H1 (cell line): ENCODE measurements at regions not wholly inside any gene's neighbourhood (a gene's known extent, or its start where the extent isn't known, plus 50 kb on each side); places are given as distances from the start of the nearest gene placed in this dataset.

Experiments used
- CTCF ChIA-PET: fragments of 300-600 bp; sonication (Branson Sonifier 250); formaldehyde crosslinking; loops from one replicate; lab custom pipeline; 2021; ENCODE audit not compliant: partially characterized antibody; lab: Charles Lee
- POLR2A ChIA-PET: fragments of 300-600 bp; sonication (Branson Sonifier 250); formaldehyde crosslinking; loops from one replicate; lab custom pipeline; 2021; ENCODE audit warnings: inconsistent platforms; ENCODE audit not compliant: partially characterized antibody; lab: Charles Lee
- DNase-seq, 2 experiments: peaks; one replicate each; pipeline versions ENCODE4 v3.0.0 to v3.0.0-alpha.2; 2010 to 2022; ENCODE audit warnings: low spot score in 2 of 2, low read depth in 1 of 2, mixed read lengths in 1 of 2
- FAIRE-seq: peaks from 2 replicates; lab custom pipeline; 2011; peaks lifted over from hg19 to GRCh38; lab: Jason Lieb, UNC
- H2AFZ ChIP-seq: 2 replicates; pipeline ENCODE4 v1.8.1; 2012; ENCODE audit warnings: low read length, inconsistent platforms
- H2AK5ac ChIP-seq: 2 replicates; pipeline ENCODE4 v1.6.1; 2013; ENCODE audit warnings: low read depth, low read length
- H2BK120ac ChIP-seq: replicated peaks from 2 replicates; pipeline ENCODE3; 2013; ENCODE audit warnings: low read depth, low read length, inconsistent platforms
- H2BK12ac ChIP-seq: 2 replicates; pipeline ENCODE4 v1.6.1; 2013; ENCODE audit warnings: low read depth, low read length
- H2BK15ac ChIP-seq: 2 replicates; pipeline ENCODE4 v1.6.1; 2013; ENCODE audit warnings: low read length
- H2BK20ac ChIP-seq: 2 replicates; pipeline ENCODE4 v1.6.1; 2013; ENCODE audit warnings: low read length
- H2BK5ac ChIP-seq: 2 replicates; pipeline ENCODE4 v1.6.1; 2013; ENCODE audit warnings: low read depth, low read length
- H3K14ac ChIP-seq: 2 replicates; pipeline ENCODE4 v1.6.1; 2013; ENCODE audit warnings: inconsistent platforms; ENCODE audit not compliant: insufficient read length
- H3K18ac ChIP-seq: 2 replicates; pipeline ENCODE4 v1.6.1; 2013; ENCODE audit warnings: low read length; ENCODE audit errors: extremely low read depth
- H3K23ac ChIP-seq: 2 replicates; pipeline ENCODE4 v1.6.1; 2013; ENCODE audit warnings: inconsistent platforms; ENCODE audit not compliant: insufficient read length
- H3K23me2 ChIP-seq: 2 replicates; pipeline ENCODE4 v1.6.1; 2013; ENCODE audit warnings: low read depth, low read length
- H3K27ac ChIP-seq: 2 replicates; pipeline ENCODE4 v1.6.1; 2011; ENCODE audit warnings: low read depth, low read length, inconsistent platforms
- H3K27me3 ChIP-seq, 4 experiments: replicated peaks in 1 of 4; 1 replicate in 1 of 4; 2 replicates in 3 of 4; pipeline versions ENCODE4 v1.6.1 to v1.8.1; 2011 to 2013; ENCODE audit warnings: low read length in 3 of 4, mild to moderate bottlenecking in 3 of 4, inconsistent platforms in 2 of 4, mixed read lengths in 2 of 4, moderate library complexity in 1 of 4; ENCODE audit not compliant: control insufficient read depth in 3 of 4, insufficient read depth in 3 of 4; ENCODE audit errors: extremely low read depth in 1 of 4
- H3K36me3 ChIP-seq, 4 experiments: 2 replicates each; pipeline versions ENCODE4 v1.6.1 to v1.8.1; 2011 to 2013; ENCODE audit warnings: mild to moderate bottlenecking in 4 of 4, low read length in 3 of 4, moderate library complexity in 2 of 4, control low read depth in 1 of 4, inconsistent platforms in 1 of 4; ENCODE audit not compliant: insufficient read depth in 4 of 4, control insufficient read depth in 2 of 4
- H3K4ac ChIP-seq: replicated peaks from 2 replicates; pipeline ENCODE3; 2013; ENCODE audit warnings: low read length, low read depth, mixed read lengths, inconsistent platforms; ENCODE audit not compliant: insufficient read length
- H3K4me1 ChIP-seq, 4 experiments: replicated peaks in 1 of 4; 1 replicate in 1 of 4; 2 replicates in 3 of 4; pipeline versions ENCODE4 v1.6.1 to v1.8.1; 2011 to 2013; ENCODE audit warnings: low read length in 3 of 4, inconsistent platforms in 2 of 4, mixed read lengths in 1 of 4; ENCODE audit not compliant: insufficient read depth in 4 of 4, control insufficient read depth in 3 of 4
- H3K4me2 ChIP-seq, 2 experiments: 2 replicates each; pipeline versions ENCODE4 v1.6.1 to v1.8.1; 2011 to 2013; ENCODE audit warnings: low read depth in 2 of 2, low read length in 2 of 2, control low read depth in 1 of 2, inconsistent platforms in 1 of 2, mild to moderate bottlenecking in 1 of 2; ENCODE audit not compliant: insufficient read depth in 1 of 2
- H3K4me3 ChIP-seq, 4 experiments: fragments of 200-600, 300-600 bp in 1 of 4; sonication (generic), shearing (Covaris generic), sonication (Bioruptor Twin) in 1 of 4; 2 replicates each; pipeline versions ENCODE4 v1.5.1 to v1.8.1; 2011 to 2016; ENCODE audit warnings: low read length in 4 of 4, low read depth in 3 of 4, control low read depth in 2 of 4, inconsistent platforms in 2 of 4, mild to moderate bottlenecking in 2 of 4, mixed read lengths in 1 of 4, moderate library complexity in 1 of 4; ENCODE audit not compliant: insufficient read depth in 2 of 4; ENCODE audit errors: extremely low read depth in 1 of 4
- H3K56ac ChIP-seq: replicated peaks from 2 replicates; pipeline ENCODE3; 2013; ENCODE audit warnings: low read depth, mild to moderate bottlenecking, mixed read lengths, low read length, inconsistent platforms; ENCODE audit not compliant: insufficient read length
- H3K79me1 ChIP-seq: 2 replicates; pipeline ENCODE4 v1.6.1; 2013; ENCODE audit warnings: low read depth, low read length, control low read depth
- H3K79me2 ChIP-seq, 2 experiments: 2 replicates each; pipeline versions ENCODE4 v1.6.1 to v1.8.1; 2012 to 2013; ENCODE audit warnings: low read length in 2 of 2, mild to moderate bottlenecking in 2 of 2, inconsistent platforms in 1 of 2; ENCODE audit not compliant: insufficient read depth in 2 of 2, control insufficient read depth in 1 of 2
- H3K9ac ChIP-seq, 4 experiments: replicated peaks in 1 of 4; 1 replicate in 1 of 4; 2 replicates in 3 of 4; pipeline versions ENCODE4 v1.6.1 to v1.8.1; 2011 to 2013; ENCODE audit warnings: low read depth in 3 of 4, low read length in 3 of 4, control low read depth in 2 of 4, mild to moderate bottlenecking in 2 of 4, moderate library complexity in 2 of 4, inconsistent platforms in 1 of 4; ENCODE audit errors: extremely low read depth in 1 of 4
- H3K9me3 ChIP-seq, 2 experiments: 2 replicates each; pipeline versions ENCODE4 v1.6.1 to v1.8.1; 2012 to 2013; ENCODE audit warnings: mild to moderate bottlenecking in 2 of 2, moderate library complexity in 2 of 2, control low read depth in 1 of 2, inconsistent platforms in 1 of 2, low read depth in 1 of 2, low read length in 1 of 2, mixed read lengths in 1 of 2; ENCODE audit not compliant: insufficient read depth in 2 of 2
- H4K20me1 ChIP-seq, 2 experiments: replicated peaks in 1 of 2; 2 replicates each; pipeline versions ENCODE3 to v1.8.1; 2011 to 2013; ENCODE audit warnings: inconsistent platforms in 2 of 2, low read length in 2 of 2, mild to moderate bottlenecking in 1 of 2; ENCODE audit not compliant: insufficient read depth in 2 of 2, control insufficient read depth in 1 of 2
- H4K5ac ChIP-seq: 2 replicates; pipeline ENCODE4 v1.6.1; 2013; ENCODE audit warnings: low read length, low read depth, mixed read lengths, inconsistent platforms; ENCODE audit not compliant: insufficient read length
- H4K8ac ChIP-seq: 2 replicates; pipeline ENCODE4 v1.8.0; 2013; ENCODE audit warnings: mild to moderate bottlenecking, moderate library complexity, low read length, inconsistent platforms; ENCODE audit not compliant: insufficient read depth; ENCODE audit errors: extremely low read depth
- H4K91ac ChIP-seq: replicated peaks from 2 replicates; pipeline ENCODE3; 2013; ENCODE audit warnings: low read length, mixed read lengths, inconsistent platforms; ENCODE audit not compliant: insufficient read length
- ATF2 ChIP-seq: IDR thresholded peaks from 2 replicates; pipeline ENCODE4 v1.6.1; 2012; ENCODE audit warnings: low read length, inconsistent platforms
- BACH1 ChIP-seq: IDR thresholded peaks from 2 replicates; pipeline ENCODE4 v1.6.1; 2012; ENCODE audit warnings: low read length, improper control_type of control experiment
- CBX5 ChIP-seq: fragments of 300-800, 300-1000 bp; sonication (generic); IDR thresholded peaks from 2 replicates; pipeline ENCODE4 v1.7.1; 2016; ENCODE audit warnings: antibody characterized with exemption, low read length, low read depth
- EGR1 ChIP-seq: IDR thresholded peaks from 2 replicates; pipeline ENCODE4 v1.6.1; 2011; ENCODE audit warnings: low read depth, low read length, borderline replicate concordance
- EZH2 ChIP-seq: fragments of 200-600 bp; sonication (generic); IDR thresholded peaks from 2 replicates; pipeline ENCODE4 v1.7.1; 2012; ENCODE audit warnings: low read depth, mild to moderate bottlenecking, moderate library complexity, low read length, inconsistent platforms; ENCODE audit not compliant: severe bottlenecking
- KDM4A ChIP-seq: IDR thresholded peaks from one replicate; pipeline ENCODE4 v1.7.1; 2012; ENCODE audit warnings: low read depth, mild to moderate bottlenecking, moderate library complexity, low read length, inconsistent platforms; ENCODE audit not compliant: severe bottlenecking
- MAX ChIP-seq: IDR thresholded peaks from 2 replicates; pipeline ENCODE4 v1.6.1; 2012; ENCODE audit warnings: inconsistent platforms
- POLR2A ChIP-seq, 2 experiments: IDR thresholded peaks; 1 replicate in 1 of 2; 2 replicates in 1 of 2; pipeline ENCODE4 v1.6.1; 2011; ENCODE audit warnings: low read depth in 2 of 2, low read length in 2 of 2, mild to moderate bottlenecking in 2 of 2; ENCODE audit errors: control extremely low read depth in 1 of 2
- SIX5 ChIP-seq: IDR thresholded peaks from 2 replicates; pipeline ENCODE4 v1.6.1; 2011; ENCODE audit warnings: mild to moderate bottlenecking, low read depth, low read length
- WGBS, 2 experiments: shearing (Covaris generic) in 1 of 2; methylation state at CpG; one replicate each; pipeline versions ENCODE4 v1.1.6 to v1.1.7; 2013 to 2015; ENCODE audit warnings: low lambda C conversion rate in 2 of 2, mixed read lengths in 2 of 2, inconsistent platforms in 1 of 2, low coverage in 1 of 2, missing lambda C conversion rate in 1 of 2; ENCODE audit not compliant: insufficient replicate concordance in 2 of 2, insufficient coverage in 1 of 2, insufficient read length in 1 of 2; ENCODE audit errors: extremely low coverage in 1 of 2, missing lambda C conversion rate in 1 of 2; 5-methylcytosine and 5-hydroxymethylcytosine counted together

GRCh38 chr6:14259594-14260152 lies 142.1 kb downstream of the CD83 start:
- ChIA-PET POLR2A (interaction anchor here (1.0 kb wide), 1 partner anchor 9 kb away, joined by 3 read pairs; no protein-coding TSS in a partner anchor), CTCF (interaction anchor here (0.6 to 1.4 kb wide), 6 partner anchors 12 to 213 kb away, joined by 3 to 5 read pairs (median 4); no protein-coding TSS in a partner anchor)
- no peak overlapping the region for H3K18ac ChIP-seq
- no peak overlapping the region for H3K56ac ChIP-seq
- H3K4me1 ChIP-seq: peaks cover 3 to 8% (median 4%) of the 10 kb centered on the region in 4 experiments; a peak in 5 of 7 replicates
- no peak overlapping the region for H4K91ac ChIP-seq
- WGBS, 2 experiments: 83% methylated on average over 8 of the region's 8 CpGs; no CpG with 5 or more reads in 1 of the 2 experiments
- H3K14ac ChIP-seq: no peak overlapping the region
- no peaks in the 10 kb centered on the region for H3K23me2 ChIP-seq
- H3K36me3 ChIP-seq: no peaks in the 10 kb centered on the region
- FAIRE-seq (no peak), DNase-seq (peak in 1 of 2 experiments; percentile 48)
- no peak overlapping the region for H2BK15ac ChIP-seq
- no peak overlapping the region for H3K9ac ChIP-seq
- no peak overlapping the region for H3K4ac ChIP-seq
- H2AFZ ChIP-seq: 0 out of 2 replicates have a peak overlapping the region, but pooled peaks have one; percentile 55
- no peak overlapping the region for H3K23ac ChIP-seq
- no peak overlapping the region; the same call in 1 of the 2 replicates for H2BK20ac ChIP-seq
- H4K20me1 ChIP-seq: no peaks in the 10 kb centered on the region
- peaks cover 7 to 14% of the 10 kb centered on the region in 2 experiments; a peak in 3 of 4 replicates for H3K9me3 ChIP-seq
- no peak overlapping the region for H4K5ac ChIP-seq
- no peak overlapping the region; the same call in 1 of the 2 replicates for H4K8ac ChIP-seq
- peak overlapping the region; percentile 69; the same call in 1 of the 2 replicates for H2BK12ac ChIP-seq
- no peaks in the 10 kb centered on the region for H3K79me2 ChIP-seq
- no peaks in the 10 kb centered on the region for H3K79me1 ChIP-seq
- no peaks in the 10 kb centered on the region for H3K27me3 ChIP-seq
- H2BK120ac ChIP-seq: no peak overlapping the region
- 0 out of 2 replicates have a peak overlapping the region, but pooled peaks have one; percentile 27 for H2BK5ac ChIP-seq
- no peak overlapping the region for H3K27ac ChIP-seq
- H2AK5ac ChIP-seq: no peak overlapping the region
- no peak overlapping the region for H3K4me3 ChIP-seq
- H3K4me2 ChIP-seq: no peak overlapping the region
- TF ChIP-seq POLR2A (IDR thresholded peaks at IDR 0.05; ENCODE audit: control extremely low read depth in 1 of 2, low read depth in 2 of 2, low read length in 2 of 2) (no peak), CBX5 (no peak), EZH2 (no peak), ATF2 (no peak), EGR1 (no peak), KDM4A (no peak), MAX (no peak), BACH1 (no peak), SIX5 (no peak)
